HG03095 (cell line): ENCODE measurements at regions not wholly inside any gene's neighbourhood (a gene's known extent, or its start where the extent isn't known, plus 50 kb on each side); places are given as distances from the start of the nearest gene placed in this dataset.

Source experiments
- ATAC-seq: cut with Tn5 transposase; IDR thresholded peaks from one replicate; pipeline ENCODE4 v1.9.1; 2021; ENCODE audit warnings: moderate library complexity; ENCODE audit not compliant: unreplicated experiment

GRCh38 chr6:114592506-114592905 is 249.7 kb upstream of the HS3ST5 start:
- no peak for ATAC-seq

GRCh38 chr6:114588726-114589125 is 245.9 kb upstream of the HS3ST5 start:
- ATAC-seq, result no peak

DNA sequence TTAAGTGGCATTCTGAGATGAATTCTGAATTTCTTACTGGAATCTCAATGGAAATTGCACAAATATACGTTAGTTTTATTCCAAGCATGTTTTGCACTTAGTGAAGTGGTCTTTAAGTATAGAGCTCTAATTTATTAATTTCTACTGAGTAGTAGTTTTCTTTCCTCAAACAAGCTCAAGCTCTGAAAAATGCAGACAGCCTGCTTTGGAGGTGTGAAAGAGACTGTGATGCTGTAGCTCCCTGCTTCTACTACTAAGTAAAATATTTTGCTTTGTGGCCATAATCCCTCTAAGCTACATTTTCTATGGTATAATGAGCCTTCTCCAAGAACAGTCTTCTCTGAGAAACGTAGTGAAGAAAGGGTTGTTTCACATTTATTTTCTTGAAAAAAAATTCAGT is 243.5 kb upstream of the HS3ST5 start:
- ATAC-seq, result no peak

DNA sequence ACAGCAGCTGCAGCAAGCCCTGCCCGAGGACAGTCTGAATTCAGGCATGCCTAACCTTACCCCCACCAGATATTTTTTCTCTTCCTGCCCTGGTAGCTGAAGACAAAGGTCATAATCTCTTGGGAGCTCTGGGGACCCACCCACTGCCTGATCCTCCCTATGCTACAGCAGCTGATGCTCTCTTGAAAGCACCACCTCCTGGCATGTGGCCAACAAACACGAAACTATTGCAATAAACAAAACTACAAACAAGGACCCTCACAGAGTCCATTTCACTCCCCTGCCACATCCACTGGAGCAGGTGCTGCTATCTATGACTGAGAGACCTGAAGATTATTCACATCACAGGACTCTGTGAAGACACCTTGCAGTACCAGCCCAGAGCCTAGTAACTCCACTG is 238.5 kb upstream of the HS3ST5 start:
- no peak for ATAC-seq

DNA sequence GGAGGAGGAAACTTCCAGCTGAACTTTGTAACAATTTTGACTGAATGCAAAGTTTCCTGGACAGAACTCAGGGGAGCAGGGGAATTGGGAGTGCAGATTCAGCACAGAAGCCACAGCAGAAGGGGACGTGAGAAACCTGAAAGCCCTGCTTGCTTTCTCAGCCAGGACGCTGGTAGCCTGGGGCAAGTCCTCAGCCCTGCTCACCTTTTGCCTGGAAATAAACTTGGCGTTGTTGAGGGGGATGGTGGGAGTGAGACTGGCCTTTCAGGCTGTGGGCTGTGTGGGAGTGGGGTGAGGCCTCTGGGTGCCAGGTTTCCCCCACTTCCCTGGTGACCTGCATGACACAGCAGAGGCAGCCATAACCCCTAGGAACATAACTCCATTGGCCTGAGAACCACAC is 238.1 kb upstream of the HS3ST5 start:
- no peak for ATAC-seq

DNA sequence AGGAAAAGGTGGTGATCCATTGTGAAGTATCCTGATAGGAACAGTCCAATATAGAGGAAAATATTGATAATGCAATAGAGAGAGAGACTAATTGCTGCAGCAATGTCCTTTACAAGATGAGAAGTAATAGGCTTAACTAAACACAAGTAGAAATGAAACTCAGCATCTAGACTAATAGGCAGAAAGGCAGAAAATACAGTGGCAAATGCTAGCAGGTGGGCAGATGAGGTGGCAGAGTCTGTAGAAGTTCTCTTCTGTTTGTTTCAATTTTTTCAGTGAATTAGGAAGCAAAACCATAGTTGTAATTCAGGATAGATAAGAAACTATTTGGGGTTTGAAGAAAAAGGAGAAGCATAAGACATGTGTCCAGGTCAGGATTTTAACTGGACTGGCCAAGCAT is 236.7 kb upstream of the HS3ST5 start:
- ATAC-seq, result no peak

DNA sequence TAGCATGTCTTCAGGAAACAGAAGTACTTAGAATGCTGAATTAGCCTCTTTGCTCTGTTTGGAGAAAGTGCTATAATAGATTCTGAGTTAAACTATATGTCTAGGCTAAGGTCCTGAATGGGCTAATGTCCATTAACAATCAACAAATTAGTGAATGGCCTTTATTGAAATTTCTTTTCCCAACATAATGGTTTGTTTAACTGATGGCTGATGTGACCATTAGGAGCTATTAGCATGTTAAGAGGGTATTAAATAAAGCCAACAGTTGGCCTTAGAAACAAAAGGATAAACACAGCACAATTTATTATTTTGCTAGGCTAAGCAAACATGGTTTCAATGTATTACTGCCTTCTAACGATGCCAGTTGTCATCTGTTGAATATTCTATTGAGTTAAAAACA is 234.3 kb upstream of the HS3ST5 start:
- no peak for ATAC-seq

- ATAC-seq, result no peak
Observed at GRCh38 chr6:114576330-114576729, 233.5 kb upstream of the HS3ST5 start.

DNA sequence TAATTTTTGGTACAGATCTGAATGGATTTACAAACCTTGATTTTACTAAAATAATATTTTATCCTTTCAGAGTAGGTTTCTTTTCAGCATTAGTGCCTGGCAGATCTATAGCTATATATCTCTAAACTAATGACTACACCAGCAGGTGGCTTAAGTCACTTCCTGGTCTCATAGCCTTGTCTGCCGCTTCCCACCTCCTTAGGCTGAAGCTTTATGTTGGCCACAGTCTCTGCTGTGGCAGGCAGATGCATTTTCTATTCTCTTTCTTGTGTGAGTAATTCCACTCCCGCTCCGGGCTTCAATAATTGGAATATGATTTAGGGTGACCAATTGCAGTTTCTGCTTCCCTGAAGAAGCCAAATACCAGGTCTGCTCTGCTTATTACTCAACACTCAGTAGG is 226.8 kb upstream of the HS3ST5 start:
- ATAC-seq, result no peak

GRCh38 chr6:114564302-114564933 is 221.6 kb upstream of the HS3ST5 start:
- no peak for ATAC-seq

GRCh38 chr6:114559419-114559818 is 216.6 kb upstream of the HS3ST5 start:
- ATAC-seq, result no peak

DNA sequence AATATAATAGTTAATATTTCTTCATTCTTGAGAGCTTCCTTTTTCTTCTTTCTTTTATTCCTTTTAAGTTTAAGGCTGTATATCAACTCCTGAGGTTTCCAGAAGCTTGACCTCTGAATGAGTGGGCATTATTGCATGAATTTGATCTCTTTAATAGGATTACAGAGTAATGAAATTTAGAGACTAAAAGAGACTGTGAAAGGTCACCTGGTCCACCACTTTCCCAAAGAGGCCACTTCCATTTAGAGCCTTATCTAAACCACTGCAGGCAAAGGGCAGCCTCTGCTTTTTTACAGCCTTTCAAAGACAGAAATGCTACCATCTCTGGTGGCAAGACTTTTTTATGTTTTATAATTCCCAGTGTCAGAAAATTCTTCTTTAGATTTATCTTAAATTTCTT is 215.3 kb upstream of the HS3ST5 start:
- ATAC-seq, result no peak

GRCh38 chr6:114556846-114557488 is 214.1 kb upstream of the HS3ST5 start:
- ATAC-seq, result no peak

- no peak for ATAC-seq
Observed at GRCh38 chr6:114550316-114550715, 207.5 kb upstream of the HS3ST5 start.

DNA sequence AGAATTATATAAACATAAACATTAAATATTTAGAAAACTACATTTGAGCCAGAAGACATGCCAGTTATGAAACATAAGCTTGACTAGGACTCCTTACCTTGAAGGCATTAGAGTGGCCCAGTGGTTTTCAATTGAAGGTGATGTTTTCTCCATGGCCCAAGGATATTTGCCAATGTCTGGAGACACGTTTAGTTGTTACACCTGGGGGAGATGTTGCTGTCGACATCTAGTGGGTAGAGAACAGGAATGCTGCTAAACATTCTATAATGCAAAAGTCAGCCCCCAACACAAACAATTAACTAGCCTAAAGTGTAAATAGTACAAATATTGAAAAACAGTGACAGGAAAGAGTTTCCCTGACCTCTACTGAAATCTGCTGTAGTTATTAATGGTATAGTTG is 200.9 kb upstream of the HS3ST5 start:
- ATAC-seq, result no peak

GRCh38 chr6:114541794-114542193 is 199.0 kb upstream of the HS3ST5 start:
- no peak for ATAC-seq

DNA sequence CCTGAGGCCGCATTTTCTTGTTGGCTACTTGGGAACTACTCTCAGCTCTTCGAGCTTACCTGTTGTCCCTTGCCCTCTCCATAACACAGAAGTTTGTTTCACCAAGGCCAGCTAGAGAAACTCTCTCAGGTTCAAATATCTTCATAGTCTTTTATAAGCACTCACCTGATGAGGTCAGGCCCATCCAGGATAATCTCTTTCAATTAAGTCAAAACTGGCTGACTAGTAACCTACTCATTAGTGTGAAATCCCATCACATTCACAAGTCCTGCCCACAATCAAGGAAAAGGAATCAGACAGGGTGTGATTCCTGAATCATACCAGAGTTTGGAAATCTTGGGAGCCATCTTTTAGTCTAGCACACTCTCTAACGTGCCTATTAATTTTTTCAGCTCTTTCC is 195.2 kb upstream of the HS3ST5 start:
- ATAC-seq, result no peak

GRCh38 chr6:114534813-114535212 is 192.0 kb upstream of the HS3ST5 start:
- ATAC-seq, result no peak

- ATAC-seq, result no peak
Observed at GRCh38 chr6:114524081-114524480, 181.3 kb upstream of the HS3ST5 start.

DNA sequence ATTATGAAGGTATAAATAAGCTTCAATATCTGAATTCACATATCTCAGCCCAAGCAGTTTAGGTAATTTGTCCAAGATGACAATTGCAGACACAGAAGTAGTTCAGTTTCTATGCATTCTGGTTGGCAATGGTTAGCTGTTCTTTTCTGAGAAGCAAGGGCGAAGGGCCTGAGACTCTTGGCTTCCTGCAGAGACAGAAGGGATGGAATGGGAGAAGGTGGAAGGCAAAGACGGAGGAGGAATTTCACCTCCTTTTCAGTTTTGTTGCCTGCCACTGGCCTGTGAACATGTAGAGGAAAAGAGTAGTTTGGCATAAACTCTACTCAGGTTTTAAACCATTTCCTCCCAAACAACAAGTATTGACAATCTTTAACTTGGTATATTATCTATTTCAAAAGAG is 180.7 kb upstream of the HS3ST5 start:
- no peak for ATAC-seq

DNA sequence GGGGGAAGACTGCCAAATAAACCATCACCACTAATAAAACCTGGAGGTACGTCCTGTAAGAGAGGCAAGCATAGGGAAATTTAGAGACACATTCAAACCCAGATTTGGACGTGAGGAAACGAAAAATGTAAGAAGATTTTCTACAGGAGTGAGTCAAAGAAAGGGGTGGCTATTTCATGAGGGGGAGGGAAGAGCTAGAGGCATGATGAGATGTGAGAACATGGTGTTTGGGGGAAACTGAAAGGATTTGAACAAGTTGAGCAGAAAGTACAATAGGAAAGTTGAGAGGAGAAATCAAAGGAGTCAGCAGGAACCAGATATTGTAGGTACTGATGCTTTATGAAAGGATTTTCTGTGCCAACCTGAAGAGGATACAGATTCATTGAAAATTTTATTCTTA is 179.1 kb upstream of the HS3ST5 start:
- no peak for ATAC-seq

DNA sequence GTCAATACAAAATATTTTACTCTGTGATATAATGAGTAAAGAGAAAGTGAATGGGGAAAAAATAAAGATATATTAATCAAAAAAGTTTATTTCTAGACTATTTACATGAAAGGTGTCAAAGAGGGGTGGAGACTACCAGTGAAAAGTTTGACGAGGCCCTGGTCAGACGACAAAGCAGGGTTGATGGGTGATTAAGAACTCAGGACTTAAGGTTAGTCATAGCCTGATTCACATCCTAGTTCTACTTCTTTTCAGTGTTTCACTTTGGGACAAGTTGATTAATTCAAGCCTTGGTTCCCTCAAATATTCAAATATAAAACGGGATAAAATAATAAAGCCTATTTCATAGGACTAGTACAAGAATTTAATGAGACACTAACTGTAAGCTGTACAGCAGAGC is 178.2 kb upstream of the HS3ST5 start:
- ATAC-seq, result no peak

- no peak for ATAC-seq
Observed at GRCh38 chr6:114514170-114514569, 171.3 kb upstream of the HS3ST5 start.
